ENCODE measurements at regions not wholly inside any gene's neighbourhood (a gene's known extent, or its start where the extent isn't known, plus 50 kb on each side); places are given as distances from the start of the nearest gene placed in this dataset.

DNA sequence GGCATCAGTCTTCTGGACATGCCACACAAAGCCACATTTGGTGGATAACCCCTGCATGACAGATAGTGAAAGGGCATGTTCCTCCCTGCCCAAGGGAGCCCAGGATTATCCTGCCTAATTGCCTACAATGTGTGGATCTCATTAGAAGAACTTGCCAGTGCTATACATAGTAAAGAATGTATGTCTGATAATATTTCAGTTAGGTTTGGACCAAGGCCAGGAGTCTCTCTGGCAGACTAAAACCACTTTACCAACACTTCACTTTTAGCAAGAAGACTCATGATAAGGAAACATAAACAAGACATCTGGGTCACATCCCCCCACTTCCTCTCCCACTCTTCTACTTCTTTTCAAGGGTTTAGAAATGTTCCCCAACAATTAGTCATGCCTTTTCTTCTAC is 196.7 kb downstream of the MTERF1 start:
- TF ChIP-seq EZH2phosphoT487 (IDR thresholded peaks at IDR 0.05; ENCODE audit: insufficient read depth, low read depth) (no peak), EZH2 (IDR thresholded peaks at IDR 0.05; ENCODE audit: insufficient read depth, poor library complexity, severe bottlenecking) (no peak)

All from GM23248 (cell line).